ENCODE measurements at regions not wholly inside any gene's neighbourhood (a gene's known extent, or its start where the extent isn't known, plus 50 kb on each side); places are given as distances from the start of the nearest gene placed in this dataset.

DNA sequence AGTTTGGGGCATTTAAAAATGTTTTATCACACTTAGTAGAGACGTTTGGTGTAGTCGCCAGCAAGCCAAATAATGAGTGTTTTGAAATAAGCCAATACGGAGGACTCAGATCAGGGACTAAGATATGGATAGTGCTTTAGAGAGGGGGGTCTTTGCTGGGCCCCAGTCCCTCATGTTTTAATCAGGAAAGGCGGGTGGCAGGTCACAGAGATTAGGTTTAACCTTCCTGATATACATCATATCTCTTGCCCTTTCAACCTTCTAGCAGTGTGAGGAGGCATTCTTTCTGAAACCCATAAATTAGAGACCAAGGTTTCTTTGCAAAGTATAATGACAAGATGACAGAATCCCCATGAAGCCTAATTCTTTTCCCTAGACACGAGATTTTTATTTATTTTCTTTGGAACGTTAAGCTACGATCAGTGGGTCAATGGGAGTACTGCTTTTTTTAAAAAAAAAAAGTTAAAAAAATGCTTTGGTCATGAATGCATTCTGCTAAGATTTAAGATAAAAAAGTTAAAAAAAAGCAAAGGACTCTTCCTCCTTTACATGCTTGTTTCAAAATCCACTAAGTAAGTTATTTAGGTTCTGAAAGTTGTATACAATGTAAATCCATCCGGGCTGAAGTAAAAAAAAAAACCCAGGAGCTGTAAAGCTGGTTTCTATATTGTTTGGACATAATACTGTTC, 572.1 kb upstream of the SALL1 start:
- Histone ChIP-seq H3K36me3 (ENCODE audit: insufficient read depth, low read length) (no peaks in the 10 kb centered on the region), H3K4me1 (ENCODE audit: insufficient read depth, low read length) (no peaks in the 10 kb centered on the region), H3K27me3 (ENCODE audit: control insufficient read depth in 1 of 2, insufficient read depth in 2 of 2, low read length in 2 of 2) (no peaks in the 10 kb centered on the region), H3K4me3 (ENCODE audit: low read length) (no peak overlapping the region), H3K9me3 (ENCODE audit: control insufficient read depth in 1 of 2, insufficient read depth in 1 of 2, low read length in 2 of 2) (peaks cover 0 to 3% of the 10 kb centered on the region in 2 experiments), H3K27ac (ENCODE audit: low read depth in 1 of 2, low read length in 2 of 2) (no peak overlapping the region)
- Mint-ChIP-seq H3K27me3 (no peaks in the 10 kb centered on the region), H3K36me3 (ENCODE audit: low read depth) (no peaks in the 10 kb centered on the region), H3K9me3 (peaks cover 12% of the 10 kb centered on the region), H3K27ac (no peak overlapping the region), H3K4me1 (ENCODE audit: low read depth) (no peaks in the 10 kb centered on the region), H3K4me3 (no peak overlapping the region)
- DNase-seq (no peak), ATAC-seq (ENCODE audit: poor library complexity) (no peak)
- no peak for TF ChIP-seq CTCF (IDR thresholded peaks at IDR 0.05)
- POLR2A ChIA-PET: no interaction called here
- CTCF ChIA-PET: no interaction called here
- intact Hi-C loops (cut with DNase I, micrococcal nuclease): no loop called here

- Histone ChIP-seq H3K27ac (ENCODE audit: low read depth in 1 of 2, low read length in 2 of 2) (no peak overlapping the region), H3K4me1 (ENCODE audit: insufficient read depth, low read length) (no peaks in the 10 kb centered on the region), H3K36me3 (ENCODE audit: insufficient read depth, low read length) (no peaks in the 10 kb centered on the region), H3K9me3 (ENCODE audit: control insufficient read depth in 1 of 2, insufficient read depth in 1 of 2, low read length in 2 of 2) (peaks cover 0 to 3% of the 10 kb centered on the region in 2 experiments), H3K27me3 (ENCODE audit: control insufficient read depth in 1 of 2, insufficient read depth in 2 of 2, low read length in 2 of 2) (no peaks in the 10 kb centered on the region), H3K4me3 (ENCODE audit: low read length) (no peak overlapping the region)
- no peak for ATAC-seq (ENCODE audit: poor library complexity)
- peaks cover 12% of the 10 kb centered on the region for H3K9me3 Mint-ChIP-seq
- peak; percentile 23 for TF ChIP-seq CTCF (IDR thresholded peaks at IDR 0.05)
- POLR2A ChIA-PET: no interaction called here
- no peak overlapping the region for H3K4me3 Mint-ChIP-seq
- no peaks in the 10 kb centered on the region for H3K27me3 Mint-ChIP-seq
- H3K27ac Mint-ChIP-seq: no peak overlapping the region
- no peaks in the 10 kb centered on the region for H3K36me3 Mint-ChIP-seq (ENCODE audit: low read depth)
- CTCF ChIA-PET: no interaction called here
- no peak for DNase-seq
- H3K4me1 Mint-ChIP-seq (ENCODE audit: low read depth): no peaks in the 10 kb centered on the region
- intact Hi-C loops (cut with DNase I, micrococcal nuclease): no loop called here
Observed at GRCh38 chr16:51722467-51722866, 571.4 kb upstream of the SALL1 start.

DNA sequence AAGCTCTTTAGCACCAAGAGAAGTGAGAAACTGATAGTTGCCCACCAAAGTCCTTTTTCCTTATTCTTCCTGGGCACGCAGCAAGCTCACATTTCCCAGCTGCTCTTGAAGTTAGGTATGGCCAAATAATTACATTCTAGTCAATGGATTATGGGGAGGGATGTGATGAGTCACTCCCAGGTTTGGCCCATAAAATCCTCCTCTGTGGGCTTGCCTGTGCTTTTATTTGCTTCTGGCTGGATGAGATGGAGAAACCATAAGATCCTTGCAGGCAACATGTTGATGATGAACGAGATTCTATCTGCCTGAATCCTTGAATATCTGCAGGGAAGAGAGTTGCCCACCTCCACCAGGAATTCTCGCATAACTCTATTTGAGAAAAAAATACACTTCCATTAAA, 568.3 kb upstream of the SALL1 start:
- no peaks in the 10 kb centered on the region for H3K4me1 ChIP-seq (ENCODE audit: insufficient read depth, low read length)
- ATAC-seq (ENCODE audit: poor library complexity): no peak
- ChIA-PET POLR2A (no interaction called here), CTCF (no interaction called here)
- Mint-ChIP-seq H3K4me3 (no peak overlapping the region), H3K27ac (no peak overlapping the region), H3K4me1 (ENCODE audit: low read depth) (no peaks in the 10 kb centered on the region), H3K9me3 (peaks cover 7% of the 10 kb centered on the region), H3K27me3 (no peaks in the 10 kb centered on the region), H3K36me3 (ENCODE audit: low read depth) (no peaks in the 10 kb centered on the region)
- peaks cover 0 to 10% of the 10 kb centered on the region in 2 experiments for H3K9me3 ChIP-seq (ENCODE audit: control insufficient read depth in 1 of 2, insufficient read depth in 1 of 2, low read length in 2 of 2)
- intact Hi-C loops (cut with DNase I, micrococcal nuclease): no loop called here
- no peak for DNase-seq
- no peaks in the 10 kb centered on the region for H3K36me3 ChIP-seq (ENCODE audit: insufficient read depth, low read length)
- H3K4me3 ChIP-seq (ENCODE audit: low read length): no peak overlapping the region
- no peak overlapping the region for H3K27ac ChIP-seq (ENCODE audit: low read depth in 1 of 2, low read length in 2 of 2)
- H3K27me3 ChIP-seq (ENCODE audit: control insufficient read depth in 1 of 2, insufficient read depth in 2 of 2, low read length in 2 of 2): no peaks in the 10 kb centered on the region
- TF ChIP-seq CTCF (IDR thresholded peaks at IDR 0.05): no peak
